IMR-90 (cell line): ENCODE measurements at regions not wholly inside any gene's neighbourhood (a gene's known extent, or its start where the extent isn't known, plus 50 kb on each side); places are given as distances from the start of the nearest gene placed in this dataset.

Experiments used
- ATAC-seq: fragments of 200-7000 bp; cut with Tn5 transposase; 2 replicates; pipeline ENCODE4 v1.9.1; 2020; ENCODE audit warnings: low read depth, mild to moderate bottlenecking, moderate library complexity
- BruUV-seq: library from RNA; stranded (reverse); fragments of 400-500 nt; replicated peaks from 2 replicates; lab custom pipeline; 2021; lab: Mats Ljungman, UMichigan
- CTCF ChIA-PET: fragments of 300-600 bp; formaldehyde crosslinking; extraction: SDS; loops from one replicate; lab custom pipeline; 2021; ENCODE audit warnings: antibody characterized with exemption; lab: Yijun Ruan, JAX
- POLR2A ChIA-PET: fragments of 300-600 bp; sonication (Branson Sonifier 250); formaldehyde crosslinking; loops from one replicate; lab custom pipeline; 2022; ENCODE audit warnings: antibody characterized with exemption; ENCODE audit not compliant: unreplicated experiment; lab: Charles Lee
- DNase-seq: peaks from one replicate; pipeline ENCODE4 v3.0.0; 2013
- H2AFZ ChIP-seq: replicated peaks from 2 replicates; pipeline ENCODE3; 2013; ENCODE audit warnings: low read length, mild to moderate bottlenecking; ENCODE audit not compliant: poor library complexity
- H2AK5ac ChIP-seq: 2 replicates; pipeline ENCODE4 v1.6.1; 2013; ENCODE audit warnings: low read depth, low read length, inconsistent platforms
- H2AK9ac ChIP-seq: replicated peaks from 2 replicates; pipeline ENCODE3; 2013; ENCODE audit warnings: mild to moderate bottlenecking, low read depth, low read length, moderate library complexity; ENCODE audit not compliant: poor library complexity
- H2BK120ac ChIP-seq: 2 replicates; pipeline ENCODE4 v1.6.1; 2013; ENCODE audit warnings: low read depth, low read length, inconsistent platforms
- H2BK15ac ChIP-seq: 3 replicates; pipeline ENCODE4 v1.6.1; 2013; ENCODE audit warnings: low read depth, low read length, inconsistent platforms
- H2BK20ac ChIP-seq: 2 replicates; pipeline ENCODE4 v1.6.1; 2013; ENCODE audit warnings: low read depth, mild to moderate bottlenecking, inconsistent platforms, low read length, moderate library complexity
- H2BK5ac ChIP-seq: 2 replicates; pipeline ENCODE4 v1.6.1; 2013; ENCODE audit warnings: mild to moderate bottlenecking, low read depth, low read length, inconsistent platforms; ENCODE audit not compliant: poor library complexity, severe bottlenecking
- H3K14ac ChIP-seq: replicated peaks from 2 replicates; pipeline ENCODE4 v1.6.1; 2013; ENCODE audit warnings: low read depth, low read length, inconsistent platforms
- H3K18ac ChIP-seq: 2 replicates; pipeline ENCODE4 v1.6.1; 2013; ENCODE audit warnings: low read depth, low read length, control low read depth
- H3K23ac ChIP-seq: 2 replicates; pipeline ENCODE4 v1.6.1; 2013; ENCODE audit warnings: low read depth, low read length, inconsistent platforms
- H3K27ac ChIP-seq: 2 replicates; pipeline ENCODE4 v1.5.1; 2013; ENCODE audit warnings: mild to moderate bottlenecking, control low read depth, low read length; ENCODE audit not compliant: insufficient read depth
- H3K27me3 ChIP-seq: 2 replicates; pipeline ENCODE4 v1.6.1; 2013; ENCODE audit warnings: low read length; ENCODE audit not compliant: control insufficient read depth, insufficient read depth
- H3K36me3 ChIP-seq: 2 replicates; pipeline ENCODE4 v1.6.1; 2013; ENCODE audit warnings: low read length, mixed read lengths; ENCODE audit not compliant: control insufficient read depth, insufficient read depth
- H3K4ac ChIP-seq: 2 replicates; pipeline ENCODE4 v1.6.1; 2013; ENCODE audit warnings: low read depth, low read length, inconsistent platforms
- H3K4me1 ChIP-seq: 2 replicates; pipeline ENCODE4 v1.6.1; 2013; ENCODE audit warnings: low read length, mixed read lengths; ENCODE audit not compliant: control insufficient read depth, insufficient read depth
- H3K4me2 ChIP-seq: 2 replicates; pipeline ENCODE4 v1.6.1; 2013; ENCODE audit warnings: low read depth, mild to moderate bottlenecking, control low read depth, low read length, moderate library complexity
- H3K4me3 ChIP-seq: 2 replicates; pipeline ENCODE4 v1.5.1; 2013; ENCODE audit warnings: low read depth, mild to moderate bottlenecking, control low read depth, low read length, moderate library complexity; ENCODE audit not compliant: insufficient read depth
- H3K56ac ChIP-seq: 2 replicates; pipeline ENCODE4 v1.6.1; 2013; ENCODE audit warnings: low read length, inconsistent platforms; ENCODE audit not compliant: insufficient read depth; ENCODE audit errors: extremely low read depth
- H3K79me1 ChIP-seq, 2 experiments: 2 replicates each; pipeline ENCODE4 v1.6.1; 2013; ENCODE audit warnings: low read length in 2 of 2, inconsistent platforms in 1 of 2, low read depth in 1 of 2
- H3K9ac ChIP-seq: 2 replicates; pipeline ENCODE4 v1.6.1; 2013; ENCODE audit warnings: low read depth, low read length, control low read depth
- H3K9me1 ChIP-seq: 2 replicates; pipeline ENCODE4 v1.6.1; 2013; ENCODE audit warnings: low read length, inconsistent platforms; ENCODE audit not compliant: insufficient read depth
- H3K9me3 ChIP-seq: 2 replicates; pipeline ENCODE4 v1.6.1; 2013; ENCODE audit warnings: low read length; ENCODE audit not compliant: control insufficient read depth, insufficient read depth
- H4K20me1 ChIP-seq: 2 replicates; pipeline ENCODE4 v1.6.1; 2013; ENCODE audit warnings: low read length, inconsistent platforms; ENCODE audit not compliant: insufficient read depth
- H4K5ac ChIP-seq: 2 replicates; pipeline ENCODE4 v1.6.1; 2013; ENCODE audit warnings: mild to moderate bottlenecking, low read depth, low read length, control low read depth
- H4K8ac ChIP-seq, 2 experiments: 2 replicates each; pipeline ENCODE4 v1.6.1; 2013; ENCODE audit warnings: low read depth in 2 of 2, low read length in 2 of 2, control low read depth in 1 of 2, inconsistent platforms in 1 of 2
- H4K91ac ChIP-seq: 2 replicates; pipeline ENCODE4 v1.6.1; 2013; ENCODE audit warnings: low read depth, low read length, inconsistent platforms; ENCODE audit not compliant: insufficient read depth
- BHLHE40 ChIP-seq: fragments of 150-350 bp; IDR thresholded peaks from 2 replicates; pipeline ENCODE4 v1.6.1; 2016; ENCODE audit warnings: mild to moderate bottlenecking, low read depth, low read length
- CEBPB ChIP-seq: IDR thresholded peaks from 2 replicates; pipeline ENCODE4 v1.6.1; 2012; ENCODE audit warnings: low read depth, low read length, improper control_type of control experiment
- CHD1 ChIP-seq: IDR thresholded peaks from 2 replicates; pipeline ENCODE4 v1.6.1; 2012; ENCODE audit warnings: low read depth, low read length, improper control_type of control experiment
- CTCF ChIP-seq: conservative IDR thresholded peaks from 2 replicates; pipeline ENCODE4 v1.5.1; 2012; ENCODE audit warnings: mild to moderate bottlenecking, low read depth, low read length, improper control_type of control experiment
- ELK1 ChIP-seq: fragments of 150-350 bp; IDR thresholded peaks from 2 replicates; pipeline ENCODE4 v1.6.1; 2016; ENCODE audit warnings: low read depth, mild to moderate bottlenecking, low read length, moderate library complexity, borderline replicate concordance
- FOS ChIP-seq: fragments of 150-350 bp; IDR thresholded peaks from 2 replicates; pipeline ENCODE4 v1.6.1; 2016; ENCODE audit warnings: low read depth, low read length
- MAFK ChIP-seq: IDR thresholded peaks from 2 replicates; pipeline ENCODE4 v1.6.1; 2012; ENCODE audit warnings: low read depth, low read length, improper control_type of control experiment
- MAZ ChIP-seq: IDR thresholded peaks from 2 replicates; pipeline ENCODE4 v1.6.1; 2012; ENCODE audit warnings: low read depth, mild to moderate bottlenecking, low read length, improper control_type of control experiment, moderate library complexity, borderline replicate concordance
- MXI1 ChIP-seq: IDR thresholded peaks from 2 replicates; pipeline ENCODE4 v1.6.1; 2012; ENCODE audit warnings: low read depth, mild to moderate bottlenecking, low read length, moderate library complexity, borderline replicate concordance
- NFE2L2 ChIP-seq: fragments of 150-350 bp; IDR thresholded peaks from 2 replicates; pipeline ENCODE4 v1.6.1; 2016; ENCODE audit warnings: low read depth, mild to moderate bottlenecking, low read length
- POLR2A ChIP-seq: IDR thresholded peaks from 2 replicates; pipeline ENCODE4 v1.6.1; 2012; ENCODE audit warnings: mild to moderate bottlenecking, low read depth, low read length
- RAD21 ChIP-seq: IDR thresholded peaks from 2 replicates; pipeline ENCODE4 v1.6.1; 2012; ENCODE audit warnings: low read length, improper control_type of control experiment
- RCOR1 ChIP-seq: IDR thresholded peaks from 2 replicates; pipeline ENCODE4 v1.6.1; 2012; ENCODE audit warnings: mild to moderate bottlenecking, low read length, improper control_type of control experiment; ENCODE audit not compliant: insufficient replicate concordance
- RFX5 ChIP-seq: IDR thresholded peaks from 2 replicates; pipeline ENCODE4 v1.8.0; 2012; ENCODE audit warnings: low read depth, mild to moderate bottlenecking, low read length, moderate library complexity
- SMC3 ChIP-seq: fragments of 150-350 bp; IDR thresholded peaks from 2 replicates; pipeline ENCODE4 v1.6.1; 2016; ENCODE audit warnings: low read depth, mild to moderate bottlenecking, antibody characterized with exemption, low read length, moderate library complexity
- WGBS, 2 experiments: methylation state at CpG; one replicate each; pipeline versions ENCODE4 v1.1.5 to v1.1.7; 2013; ENCODE audit warnings: missing lambda C conversion rate in 2 of 2; ENCODE audit not compliant: insufficient read length in 1 of 2; ENCODE audit errors: extremely low coverage in 2 of 2; 5-methylcytosine and 5-hydroxymethylcytosine counted together
- dilution Hi-C: fragments of 300-500 bp; cut with HindIII; formaldehyde crosslinking; loops from one replicate; pipeline ENCODE4 v1.14.3; 2018; ENCODE audit warnings: low sequenced_read_pairs; ENCODE audit not compliant: unreplicated experiment
- in situ Hi-C: fragments of 300-500 bp; cut with MboI; formaldehyde crosslinking; loops from 3 replicates; pipeline ENCODE4 v1.14.3; 2019; ENCODE audit warnings: low sequenced_read_pairs, inconsistent platforms, mixed read lengths
- intact Hi-C: fragments of 100-400 bp; cut with micrococcal nuclease; formaldehyde crosslinking; loops from 2 replicates; pipeline ENCODE4 v1.10.0; 2022
- TF ChIP-seq, protein P1 (sequence below): fragments of 150-350 bp; IDR thresholded peaks from 2 replicates; pipeline ENCODE4 v1.6.1; 2017; ENCODE audit warnings: mild to moderate bottlenecking, antibody characterized with exemption, low read length, low read depth

DNA sequence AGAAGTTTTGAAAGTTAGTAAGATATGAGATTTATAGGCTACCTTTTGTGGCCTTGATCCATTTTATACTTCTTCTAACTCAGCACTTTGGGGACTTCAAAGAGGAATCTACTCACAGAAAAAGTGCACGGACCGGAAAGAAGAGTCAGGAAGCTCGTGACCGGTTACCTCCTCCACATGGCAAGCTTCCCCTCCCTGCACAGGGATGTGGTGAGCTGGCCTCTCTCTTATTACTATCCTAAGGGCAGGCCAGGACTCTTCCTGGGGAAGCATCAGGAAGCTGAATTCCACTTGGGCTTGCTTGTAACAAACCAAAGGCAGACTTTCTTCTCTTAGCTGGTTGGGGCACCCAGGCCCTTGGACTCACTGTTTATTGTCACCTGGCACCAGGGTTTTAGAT lies 170.8 kb upstream of the GLI3 start:
- no peak for DNase-seq
- Histone ChIP-seq H4K91ac (no peak overlapping the region), H3K9me1 (no peaks in the 10 kb centered on the region), H3K4me2 (no peak overlapping the region), H2AK5ac (no peak overlapping the region), H3K14ac (no peak overlapping the region), H4K5ac (no peak overlapping the region), H3K9me3 (no peaks in the 10 kb centered on the region), H3K4ac (no peak overlapping the region), H2BK5ac (no peak overlapping the region), H2BK15ac (no peak overlapping the region), H3K27me3 (peaks cover 4% of the 10 kb centered on the region), H2AFZ (no peak overlapping the region), H3K4me1 (no peaks in the 10 kb centered on the region), H3K18ac (no peak overlapping the region), H3K56ac (no peak overlapping the region), H2BK120ac (no peak overlapping the region), H2AK9ac (no peak overlapping the region), H4K20me1 (no peaks in the 10 kb centered on the region), H3K36me3 (no peaks in the 10 kb centered on the region), H3K79me1 (no peaks in the 10 kb centered on the region), H2BK20ac (no peak overlapping the region), H3K4me3 (no peak overlapping the region), H3K9ac (no peak overlapping the region), H3K23ac (no peak overlapping the region), H4K8ac (no peak overlapping the region), H3K27ac (no peak overlapping the region)
- no peak for ATAC-seq
- dilution Hi-C loops (no loop called here), intact Hi-C loops (no loop called here), in situ Hi-C loops (no loop called here)
- TF ChIP-seq MAZ (no peak), RFX5 (no peak), MXI1 (no peak), CEBPB (no peak), FOS (no peak), ELK1 (no peak), SMC3 (no peak), RCOR1 (no peak), BHLHE40 (no peak), RAD21 (no peak), CTCF (no peak), CHD1 (no peak), POLR2A (no peak), NFE2L2 (no peak), MAFK (no peak)
- TF ChIP-seq, protein P1, sequence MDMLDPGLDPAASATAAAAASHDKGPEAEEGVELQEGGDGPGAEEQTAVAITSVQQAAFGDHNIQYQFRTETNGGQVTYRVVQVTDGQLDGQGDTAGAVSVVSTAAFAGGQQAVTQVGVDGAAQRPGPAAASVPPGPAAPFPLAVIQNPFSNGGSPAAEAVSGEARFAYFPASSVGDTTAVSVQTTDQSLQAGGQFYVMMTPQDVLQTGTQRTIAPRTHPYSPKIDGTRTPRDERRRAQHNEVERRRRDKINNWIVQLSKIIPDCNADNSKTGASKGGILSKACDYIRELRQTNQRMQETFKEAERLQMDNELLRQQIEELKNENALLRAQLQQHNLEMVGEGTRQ, result no peak
- WGBS, 2 experiments, result no CpG with 5 or more reads among the region's 4 CpGs
- ChIA-PET CTCF (no interaction called here), POLR2A (no interaction called here)
- BruUV-seq, result no TSS peak
